Activated T-helper 2 cell treated with anti-CD3 and anti-CD28 coated beads, Interferon-gamma antibody, Interleukin-2, Interleukin-4, amounts not matched to agents 10 μg/mL and 5 μg/mL and 100 μg/mL, durations not matched to agents 14 hours and 24 hours and 36 hours (primary cell): ENCODE measurements at regions not wholly inside any gene's neighbourhood (a gene's known extent, or its start where the extent isn't known, plus 50 kb on each side); places are given as distances from the start of the nearest gene placed in this dataset.
A peak's percentile ranks its signal among the peaks of the same experiment; 100 is the strongest.

Source experiments
- DNase-seq: peaks from one replicate; pipeline ENCODE4 v3.0.0; 2021; ENCODE audit warnings: low spot score
- H3K27ac Mint-ChIP-seq: one replicate; pipeline ENCODE4 v1.8.0; 2021; ENCODE audit warnings: mixed read lengths
- H3K27me3 Mint-ChIP-seq: one replicate; pipeline ENCODE4 v1.8.0; 2021; ENCODE audit warnings: low read depth, mixed read lengths
- H3K36me3 Mint-ChIP-seq: one replicate; pipeline ENCODE4 v1.8.0; 2021; ENCODE audit warnings: low read depth, mixed read lengths
- H3K4me1 Mint-ChIP-seq: one replicate; pipeline ENCODE4 v1.8.0; 2021; ENCODE audit warnings: low read depth, mixed read lengths
- H3K4me3 Mint-ChIP-seq: one replicate; pipeline ENCODE4 v1.8.0; 2021; ENCODE audit warnings: low read depth, mild to moderate bottlenecking, moderate library complexity, mixed read lengths
- H3K9me3 Mint-ChIP-seq: one replicate; pipeline ENCODE4 v1.8.0; 2021; ENCODE audit warnings: mixed read lengths
- intact Hi-C: fragments of 100-400 bp; cut with micrococcal nuclease; formaldehyde crosslinking; loops from one replicate; pipeline ENCODE4 v1.15.1; 2023

- Mint-ChIP-seq H3K27me3 (peaks cover 7% of the 10 kb centered on the region), H3K4me3 (no peak overlapping the region), H3K36me3 (no peaks in the 10 kb centered on the region), H3K9me3 (no peaks in the 10 kb centered on the region), H3K4me1 (no peaks in the 10 kb centered on the region), H3K27ac (no peak overlapping the region)
- DNase-seq, result no peak
- intact Hi-C loops, result no loop called here
These were observed 107.0 kb upstream of the TSPAN2 start for GRCh38 chr1:115196296-115196695.

- Mint-ChIP-seq H3K27ac (no peak overlapping the region), H3K4me1 (no peaks in the 10 kb centered on the region), H3K27me3 (peaks cover 7% of the 10 kb centered on the region), H3K36me3 (no peaks in the 10 kb centered on the region), H3K4me3 (no peak overlapping the region), H3K9me3 (no peaks in the 10 kb centered on the region)
- no peak for DNase-seq
- intact Hi-C loops, result no loop called here
These were observed 105.2 kb upstream of the TSPAN2 start for GRCh38 chr1:115194506-115194905.

- H3K27ac Mint-ChIP-seq, result no peak overlapping the region
- no peak overlapping the region for H3K4me3 Mint-ChIP-seq
- H3K9me3 Mint-ChIP-seq, result no peaks in the 10 kb centered on the region
- intact Hi-C loops, result no loop called here
- DNase-seq, result no peak
- H3K27me3 Mint-ChIP-seq, result peaks cover 7% of the 10 kb centered on the region
- H3K4me1 Mint-ChIP-seq, result no peaks in the 10 kb centered on the region
- no peaks in the 10 kb centered on the region for H3K36me3 Mint-ChIP-seq
These were observed 103.9 kb upstream of the TSPAN2 start for GRCh38 chr1:115193046-115193828.

DNA sequence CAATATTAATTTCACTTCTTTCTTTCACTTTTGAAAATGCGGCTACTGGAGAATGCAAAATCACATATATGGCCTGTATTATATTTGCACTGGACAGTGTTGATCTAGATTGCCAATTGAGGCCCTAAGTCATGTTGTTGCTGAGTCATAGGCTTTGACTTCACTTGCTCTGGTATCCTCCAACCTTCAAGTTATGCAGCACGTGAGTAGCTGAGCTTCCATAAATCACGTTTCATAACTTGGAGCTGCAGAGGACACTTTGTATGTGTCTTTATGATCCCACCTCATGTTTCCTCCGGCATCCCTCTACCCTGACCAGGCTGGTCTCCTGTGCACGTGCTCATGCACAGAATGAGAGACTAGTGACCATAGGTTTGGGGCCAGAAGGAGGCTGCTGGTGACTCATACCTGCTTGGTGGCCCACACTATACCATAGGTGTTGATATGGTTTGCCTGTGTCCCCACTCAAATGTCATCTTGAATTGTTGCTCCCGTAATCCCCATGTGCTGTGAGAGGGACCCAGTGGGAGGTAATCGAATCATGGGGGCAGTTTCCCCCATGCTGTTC, 103.0 kb upstream of the TSPAN2 start:
- Mint-ChIP-seq H3K27me3 (peaks cover 5% of the 10 kb centered on the region), H3K4me3 (no peak overlapping the region), H3K9me3 (no peaks in the 10 kb centered on the region), H3K4me1 (no peaks in the 10 kb centered on the region), H3K36me3 (no peaks in the 10 kb centered on the region), H3K27ac (no peak overlapping the region)
- intact Hi-C loops, result no loop called here
- DNase-seq, result no peak

DNA sequence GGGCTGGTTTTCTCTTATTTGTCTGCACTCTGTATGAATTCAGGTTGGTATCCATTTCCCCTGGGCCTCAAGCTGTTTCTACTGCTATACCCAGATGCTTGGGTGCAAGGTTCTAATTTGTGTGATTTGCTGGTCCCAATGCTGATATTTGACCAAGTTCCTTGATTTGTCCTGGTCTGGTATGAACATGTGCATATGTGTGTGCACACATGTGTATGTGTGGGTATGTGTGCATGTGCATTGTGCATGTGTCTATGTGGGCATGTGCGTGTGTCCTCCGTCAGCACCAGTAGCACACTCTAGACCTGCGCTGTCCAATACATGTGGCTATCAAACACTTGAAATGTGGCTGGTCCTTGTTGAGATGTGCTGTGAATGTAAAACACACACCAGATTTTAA, 102.4 kb upstream of the TSPAN2 start:
- Mint-ChIP-seq H3K27me3 (peaks cover 2% of the 10 kb centered on the region), H3K9me3 (no peaks in the 10 kb centered on the region), H3K27ac (no peak overlapping the region), H3K36me3 (no peaks in the 10 kb centered on the region), H3K4me1 (no peaks in the 10 kb centered on the region), H3K4me3 (no peak overlapping the region)
- intact Hi-C loops, result no loop called here
- DNase-seq, result no peak

GRCh38 chr1:115190540-115191170, 101.4 kb upstream of the TSPAN2 start:
- H3K4me3 Mint-ChIP-seq, result no peak overlapping the region
- H3K27me3 Mint-ChIP-seq, result peaks cover 2% of the 10 kb centered on the region
- H3K9me3 Mint-ChIP-seq, result no peaks in the 10 kb centered on the region
- no peak for DNase-seq
- intact Hi-C loops, result no loop called here
- no peak overlapping the region for H3K27ac Mint-ChIP-seq
- H3K36me3 Mint-ChIP-seq, result no peaks in the 10 kb centered on the region
- no peaks in the 10 kb centered on the region for H3K4me1 Mint-ChIP-seq

GRCh38 chr1:115189814-115190539, 100.7 kb upstream of the TSPAN2 start:
- Mint-ChIP-seq H3K27me3 (peaks cover 2% of the 10 kb centered on the region), H3K4me3 (no peak overlapping the region), H3K36me3 (no peaks in the 10 kb centered on the region), H3K27ac (no peak overlapping the region), H3K4me1 (peaks cover 4% of the 10 kb centered on the region), H3K9me3 (no peaks in the 10 kb centered on the region)
- intact Hi-C loops, result no loop called here
- DNase-seq, result no peak

DNA sequence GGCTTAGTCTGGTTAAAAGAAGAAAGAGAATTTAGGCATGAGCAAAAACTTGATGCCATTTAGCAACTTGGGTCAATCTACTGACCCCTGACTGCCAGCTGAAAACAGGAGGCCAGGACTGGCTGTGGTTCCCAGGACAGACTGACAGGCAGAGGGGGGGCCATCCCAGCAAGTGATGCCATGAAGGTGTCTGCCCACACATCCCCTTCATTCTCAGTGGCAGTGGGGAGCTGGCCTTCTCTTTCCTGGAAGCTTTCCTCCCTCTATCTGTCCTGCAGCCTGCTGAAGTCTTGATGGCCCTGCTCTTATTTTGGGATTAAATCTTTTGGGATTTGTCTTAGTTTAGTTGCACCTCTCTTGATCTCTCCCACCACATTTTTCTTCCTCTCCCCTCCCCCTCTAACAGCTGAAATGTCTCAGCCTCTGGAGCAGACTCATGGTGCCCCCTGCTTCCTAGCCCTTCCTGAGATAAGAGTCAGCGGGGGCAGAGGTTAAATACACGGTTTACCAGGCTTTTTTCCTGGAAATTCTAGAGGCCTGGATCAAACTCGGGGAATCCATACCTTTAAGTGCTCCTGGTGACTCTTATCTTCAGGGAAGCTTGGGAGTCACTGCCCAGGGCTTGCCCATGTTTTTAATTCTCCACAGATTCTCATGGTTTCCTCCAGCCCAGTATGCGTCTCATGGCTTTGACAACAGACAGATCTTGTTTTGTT, 99.5 kb upstream of the TSPAN2 start:
- DNase-seq, result no peak
- Mint-ChIP-seq H3K27ac (no peak overlapping the region), H3K27me3 (no peaks in the 10 kb centered on the region), H3K36me3 (no peaks in the 10 kb centered on the region), H3K4me1 (peaks cover 9% of the 10 kb centered on the region), H3K4me3 (no peak overlapping the region), H3K9me3 (no peaks in the 10 kb centered on the region)
- intact Hi-C loops, result no loop called here

DNA sequence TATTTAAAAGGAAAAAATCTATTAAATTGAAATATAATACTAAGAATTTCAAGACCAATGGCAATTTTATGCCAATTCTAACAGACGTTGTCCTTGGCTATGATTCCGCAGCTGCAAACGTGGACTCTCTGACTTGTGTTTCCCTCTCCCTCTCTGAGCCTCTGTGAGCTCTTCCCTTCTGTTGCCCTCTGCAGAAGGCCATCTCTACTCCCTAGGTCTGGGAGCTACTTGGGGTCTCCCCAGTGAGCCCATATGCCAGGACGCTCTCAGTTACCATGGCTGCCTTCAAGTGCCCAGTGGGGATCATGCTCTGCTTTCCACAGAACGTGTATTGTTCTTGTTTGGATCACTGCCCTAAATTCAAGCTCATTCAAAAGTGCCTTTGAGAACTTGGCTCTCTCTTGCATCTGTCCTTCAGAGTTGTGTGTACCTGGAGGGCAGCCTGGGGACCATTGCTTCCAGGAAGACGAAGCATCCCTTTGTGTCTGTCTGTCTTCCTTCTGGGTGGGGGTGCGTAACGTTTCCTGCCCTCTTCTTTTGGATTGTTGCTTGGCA, 97.5 kb upstream of the TSPAN2 start:
- Mint-ChIP-seq H3K27me3 (no peaks in the 10 kb centered on the region), H3K9me3 (no peaks in the 10 kb centered on the region), H3K4me1 (peaks cover 9% of the 10 kb centered on the region), H3K4me3 (no peak overlapping the region), H3K27ac (no peak overlapping the region), H3K36me3 (no peaks in the 10 kb centered on the region)
- intact Hi-C loops, result no loop called here
- DNase-seq, result no peak

DNA sequence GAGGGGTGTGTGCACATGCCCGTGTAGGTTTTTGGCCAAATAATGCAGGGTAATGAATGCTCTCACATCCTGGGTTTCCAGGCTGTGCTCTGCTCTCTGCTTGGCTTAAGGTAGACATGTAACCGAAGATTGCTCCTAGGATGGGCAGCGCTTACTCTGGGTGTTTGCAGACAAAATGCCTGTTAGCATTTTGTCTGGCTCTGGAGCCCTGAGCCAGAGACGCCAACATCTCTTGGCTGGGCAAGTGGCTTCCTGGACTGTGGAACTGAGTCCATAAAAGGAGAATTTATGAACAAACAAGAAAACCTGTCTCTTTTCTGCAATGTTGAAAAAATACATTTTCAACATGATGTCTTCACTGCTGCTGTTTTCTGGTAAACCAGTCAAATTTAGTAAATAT, 96.0 kb upstream of the TSPAN2 start:
- H3K4me1 Mint-ChIP-seq, result peaks cover 9% of the 10 kb centered on the region
- intact Hi-C loops, result no loop called here
- DNase-seq, result no peak
- H3K27me3 Mint-ChIP-seq, result no peaks in the 10 kb centered on the region
- no peak overlapping the region for H3K4me3 Mint-ChIP-seq
- H3K27ac Mint-ChIP-seq, result no peak overlapping the region
- H3K36me3 Mint-ChIP-seq, result no peaks in the 10 kb centered on the region
- H3K9me3 Mint-ChIP-seq, result no peaks in the 10 kb centered on the region

DNA sequence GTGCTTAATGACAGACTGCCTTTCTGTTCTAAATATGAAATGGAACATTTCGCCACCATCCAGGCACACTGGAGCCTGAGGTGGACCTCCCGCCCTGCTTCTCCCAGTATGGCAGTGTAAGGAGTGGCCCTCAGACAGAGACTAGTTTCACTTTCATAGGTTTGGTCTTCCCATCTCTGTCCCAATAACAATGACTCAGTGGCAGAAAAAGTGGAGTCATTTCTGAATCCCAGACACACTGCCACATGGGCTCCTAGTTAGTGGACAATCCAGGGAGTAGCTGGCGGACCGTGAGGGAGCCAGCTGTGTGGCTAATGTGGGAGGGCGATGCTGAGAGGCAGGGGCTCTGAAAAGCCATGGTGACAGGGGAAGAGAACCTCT, 95.6 kb upstream of the TSPAN2 start:
- Mint-ChIP-seq H3K27ac (peak overlapping the region; percentile 60), H3K4me3 (no peak overlapping the region), H3K27me3 (no peaks in the 10 kb centered on the region), H3K36me3 (no peaks in the 10 kb centered on the region), H3K9me3 (no peaks in the 10 kb centered on the region), H3K4me1 (peaks cover 9% of the 10 kb centered on the region)
- intact Hi-C loops, result no loop called here
- no peak for DNase-seq

DNA sequence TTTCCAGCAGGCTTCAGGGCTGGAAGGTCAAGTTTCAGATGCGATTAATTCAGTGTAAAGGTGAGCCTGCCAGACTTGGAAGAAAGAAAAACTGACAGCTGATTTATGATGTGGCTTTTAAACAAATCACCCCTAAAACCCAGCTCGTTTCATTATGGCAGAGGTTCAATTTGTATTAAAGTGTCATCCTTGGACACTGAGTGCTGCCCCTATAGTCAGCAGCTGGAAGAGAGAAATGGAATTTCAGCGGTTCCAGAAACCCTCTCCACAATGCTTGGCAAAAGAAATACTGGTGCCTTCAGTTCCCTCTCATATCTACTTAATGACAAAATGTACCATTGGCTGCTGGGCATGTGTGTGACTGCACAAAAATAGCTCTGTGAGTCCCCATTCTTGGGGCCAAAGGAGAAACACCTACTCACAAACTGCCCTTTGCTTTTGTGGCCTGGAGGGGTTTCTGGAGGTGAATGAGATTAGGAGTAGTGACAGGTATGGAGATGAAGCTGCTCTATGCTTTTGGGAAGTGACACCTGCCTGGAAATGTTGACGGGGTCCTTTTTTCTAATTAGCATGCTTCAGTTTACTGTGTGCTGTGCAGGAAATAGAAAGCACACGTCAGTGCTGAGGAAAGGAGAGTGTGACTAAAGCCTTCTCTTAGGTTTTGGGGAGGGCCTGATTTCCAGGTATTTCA, 95.1 kb upstream of the TSPAN2 start:
- Mint-ChIP-seq H3K4me3 (no peak overlapping the region), H3K4me1 (peaks cover 9% of the 10 kb centered on the region), H3K36me3 (no peaks in the 10 kb centered on the region), H3K9me3 (no peaks in the 10 kb centered on the region), H3K27me3 (no peaks in the 10 kb centered on the region), H3K27ac (peak overlapping the region; percentile 60)
- DNase-seq, result no peak
- intact Hi-C loops, result no loop called here
